ENCODE measurements at regions not wholly inside any gene's neighbourhood (a gene's known extent, or its start where the extent isn't known, plus 50 kb on each side); places are given as distances from the start of the nearest gene placed in this dataset.

DNA sequence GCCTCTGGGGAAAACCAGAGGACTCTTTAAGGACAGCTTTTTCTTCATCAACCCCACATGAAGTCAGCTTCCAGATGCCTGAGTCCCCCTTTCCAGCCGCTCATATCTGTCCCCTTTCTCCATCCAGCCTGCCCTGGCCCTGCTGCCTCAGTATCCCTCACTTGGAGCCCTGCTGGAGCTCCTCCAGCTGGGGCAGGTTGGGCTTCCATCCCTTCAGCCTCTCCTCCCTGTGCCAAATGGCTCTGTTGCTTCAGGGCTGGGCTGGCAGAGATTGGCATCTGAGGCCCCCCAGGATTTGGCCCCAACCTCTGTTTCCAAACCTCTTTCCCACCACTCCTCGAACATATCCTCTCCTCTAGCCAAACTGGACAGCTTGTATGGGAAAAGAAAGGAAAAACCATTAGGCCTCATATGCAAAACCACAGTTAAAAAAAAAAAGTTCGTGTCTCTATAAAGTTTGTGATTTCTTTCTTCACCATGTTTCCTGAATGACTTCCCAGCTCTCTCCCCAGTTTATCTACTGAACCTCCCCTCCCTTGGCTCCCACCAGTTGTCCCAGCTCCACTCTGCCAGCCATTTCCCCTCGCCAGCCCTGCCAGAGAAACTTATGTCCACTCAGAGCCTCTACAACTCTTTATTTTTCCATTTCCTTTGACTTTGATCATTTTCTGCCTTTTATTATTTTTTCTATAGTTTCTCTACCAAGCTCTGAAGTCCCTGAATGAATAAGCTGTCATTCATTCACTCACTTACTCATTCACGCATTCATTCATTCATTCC lies 217.9 kb downstream of the FOXD2 start (continued):
- TF ChIP-seq, protein P1, sequence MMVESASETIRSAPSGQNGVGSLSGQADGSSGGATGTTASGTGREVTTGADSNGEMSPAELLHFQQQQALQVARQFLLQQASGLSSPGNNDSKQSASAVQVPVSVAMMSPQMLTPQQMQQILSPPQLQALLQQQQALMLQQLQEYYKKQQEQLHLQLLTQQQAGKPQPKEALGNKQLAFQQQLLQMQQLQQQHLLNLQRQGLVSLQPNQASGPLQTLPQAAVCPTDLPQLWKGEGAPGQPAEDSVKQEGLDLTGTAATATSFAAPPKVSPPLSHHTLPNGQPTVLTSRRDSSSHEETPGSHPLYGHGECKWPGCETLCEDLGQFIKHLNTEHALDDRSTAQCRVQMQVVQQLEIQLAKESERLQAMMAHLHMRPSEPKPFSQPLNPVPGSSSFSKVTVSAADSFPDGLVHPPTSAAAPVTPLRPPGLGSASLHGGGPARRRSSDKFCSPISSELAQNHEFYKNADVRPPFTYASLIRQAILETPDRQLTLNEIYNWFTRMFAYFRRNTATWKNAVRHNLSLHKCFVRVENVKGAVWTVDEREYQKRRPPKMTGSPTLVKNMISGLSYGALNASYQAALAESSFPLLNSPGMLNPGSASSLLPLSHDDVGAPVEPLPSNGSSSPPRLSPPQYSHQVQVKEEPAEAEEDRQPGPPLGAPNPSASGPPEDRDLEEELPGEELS (CRISPR knock-in tag; IDR thresholded peaks at IDR 0.05), result no peak
- TF ChIP-seq, protein P2, sequence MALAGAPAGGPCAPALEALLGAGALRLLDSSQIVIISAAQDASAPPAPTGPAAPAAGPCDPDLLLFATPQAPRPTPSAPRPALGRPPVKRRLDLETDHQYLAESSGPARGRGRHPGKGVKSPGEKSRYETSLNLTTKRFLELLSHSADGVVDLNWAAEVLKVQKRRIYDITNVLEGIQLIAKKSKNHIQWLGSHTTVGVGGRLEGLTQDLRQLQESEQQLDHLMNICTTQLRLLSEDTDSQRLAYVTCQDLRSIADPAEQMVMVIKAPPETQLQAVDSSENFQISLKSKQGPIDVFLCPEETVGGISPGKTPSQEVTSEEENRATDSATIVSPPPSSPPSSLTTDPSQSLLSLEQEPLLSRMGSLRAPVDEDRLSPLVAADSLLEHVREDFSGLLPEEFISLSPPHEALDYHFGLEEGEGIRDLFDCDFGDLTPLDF (CRISPR knock-in tag; IDR thresholded peaks at IDR 0.05), result no peak
- TF ChIP-seq, protein P3, sequence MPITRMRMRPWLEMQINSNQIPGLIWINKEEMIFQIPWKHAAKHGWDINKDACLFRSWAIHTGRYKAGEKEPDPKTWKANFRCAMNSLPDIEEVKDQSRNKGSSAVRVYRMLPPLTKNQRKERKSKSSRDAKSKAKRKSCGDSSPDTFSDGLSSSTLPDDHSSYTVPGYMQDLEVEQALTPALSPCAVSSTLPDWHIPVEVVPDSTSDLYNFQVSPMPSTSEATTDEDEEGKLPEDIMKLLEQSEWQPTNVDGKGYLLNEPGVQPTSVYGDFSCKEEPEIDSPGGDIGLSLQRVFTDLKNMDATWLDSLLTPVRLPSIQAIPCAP (CRISPR knock-in tag; IDR thresholded peaks at IDR 0.05), result no peak
- TF ChIP-seq, protein P4, sequence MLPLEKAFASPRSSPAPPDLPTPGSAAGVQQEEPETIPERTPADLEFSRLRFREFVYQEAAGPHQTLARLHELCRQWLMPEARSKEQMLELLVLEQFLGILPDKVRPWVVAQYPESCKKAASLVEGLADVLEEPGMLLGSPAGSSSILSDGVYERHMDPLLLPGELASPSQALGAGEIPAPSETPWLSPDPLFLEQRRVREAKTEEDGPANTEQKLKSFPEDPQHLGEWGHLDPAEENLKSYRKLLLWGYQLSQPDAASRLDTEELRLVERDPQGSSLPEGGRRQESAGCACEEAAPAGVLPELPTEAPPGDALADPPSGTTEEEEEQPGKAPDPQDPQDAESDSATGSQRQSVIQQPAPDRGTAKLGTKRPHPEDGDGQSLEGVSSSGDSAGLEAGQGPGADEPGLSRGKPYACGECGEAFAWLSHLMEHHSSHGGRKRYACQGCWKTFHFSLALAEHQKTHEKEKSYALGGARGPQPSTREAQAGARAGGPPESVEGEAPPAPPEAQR (CRISPR knock-in tag; IDR thresholded peaks at IDR 0.05), result no peak

DNA sequence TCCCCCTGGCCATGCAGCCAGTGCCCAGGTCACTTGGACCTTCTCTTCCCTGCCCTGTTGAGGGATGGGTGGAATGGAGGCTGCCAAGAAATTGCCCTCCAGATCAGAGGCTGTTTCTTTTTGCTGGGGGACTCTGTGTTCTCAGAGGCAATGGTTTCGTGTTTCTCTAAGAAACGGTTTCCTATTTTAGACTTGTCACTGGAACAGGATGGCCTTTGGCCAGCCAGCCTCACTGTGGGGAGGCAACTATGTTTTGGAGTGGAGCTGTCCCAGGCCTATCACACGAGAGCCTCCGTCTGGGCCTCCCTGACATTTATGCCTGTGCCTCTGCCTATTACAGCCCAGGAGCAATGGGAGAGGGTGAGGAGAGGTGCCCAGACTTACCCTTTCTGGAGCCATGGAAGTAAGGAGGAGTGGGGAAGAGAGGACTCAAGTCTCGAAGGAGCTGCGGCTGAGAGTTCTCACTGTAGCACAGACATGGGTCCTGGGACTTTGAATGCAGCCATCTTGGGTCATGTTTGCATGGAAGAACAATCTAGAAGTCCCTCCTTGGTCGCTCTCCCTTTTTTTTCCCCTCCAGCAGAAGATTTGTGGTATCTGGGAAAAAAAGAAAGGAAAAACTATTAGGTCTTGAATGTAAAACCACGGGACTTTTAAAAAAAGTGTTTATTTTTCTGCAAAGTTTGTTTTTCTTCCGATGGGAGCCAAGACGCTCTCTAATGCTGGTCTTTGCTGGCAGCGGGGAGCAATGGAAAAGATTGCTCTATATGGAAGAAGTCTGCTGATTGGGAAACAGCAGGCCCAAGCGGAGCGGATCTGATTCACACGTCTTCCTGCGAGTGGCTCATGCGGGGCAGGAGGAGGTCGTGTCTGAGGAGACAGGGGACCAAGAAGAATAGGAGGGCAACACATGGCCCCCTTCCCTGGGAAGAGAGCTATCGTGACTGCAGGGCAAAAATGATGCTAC lies 219.2 kb downstream of the FOXD2 start:
- TF ChIP-seq, protein P5, sequence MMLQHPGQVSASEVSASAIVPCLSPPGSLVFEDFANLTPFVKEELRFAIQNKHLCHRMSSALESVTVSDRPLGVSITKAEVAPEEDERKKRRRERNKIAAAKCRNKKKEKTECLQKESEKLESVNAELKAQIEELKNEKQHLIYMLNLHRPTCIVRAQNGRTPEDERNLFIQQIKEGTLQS (CRISPR knock-in tag; conservative IDR thresholded peaks at IDR 0.05), result no peak
- TF ChIP-seq, protein P1 (CRISPR knock-in tag; IDR thresholded peaks at IDR 0.05), result no peak
- TF ChIP-seq, protein P6, sequence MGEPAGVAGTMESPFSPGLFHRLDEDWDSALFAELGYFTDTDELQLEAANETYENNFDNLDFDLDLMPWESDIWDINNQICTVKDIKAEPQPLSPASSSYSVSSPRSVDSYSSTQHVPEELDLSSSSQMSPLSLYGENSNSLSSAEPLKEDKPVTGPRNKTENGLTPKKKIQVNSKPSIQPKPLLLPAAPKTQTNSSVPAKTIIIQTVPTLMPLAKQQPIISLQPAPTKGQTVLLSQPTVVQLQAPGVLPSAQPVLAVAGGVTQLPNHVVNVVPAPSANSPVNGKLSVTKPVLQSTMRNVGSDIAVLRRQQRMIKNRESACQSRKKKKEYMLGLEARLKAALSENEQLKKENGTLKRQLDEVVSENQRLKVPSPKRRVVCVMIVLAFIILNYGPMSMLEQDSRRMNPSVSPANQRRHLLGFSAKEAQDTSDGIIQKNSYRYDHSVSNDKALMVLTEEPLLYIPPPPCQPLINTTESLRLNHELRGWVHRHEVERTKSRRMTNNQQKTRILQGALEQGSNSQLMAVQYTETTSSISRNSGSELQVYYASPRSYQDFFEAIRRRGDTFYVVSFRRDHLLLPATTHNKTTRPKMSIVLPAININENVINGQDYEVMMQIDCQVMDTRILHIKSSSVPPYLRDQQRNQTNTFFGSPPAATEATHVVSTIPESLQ (CRISPR knock-in tag; IDR thresholded peaks at IDR 0.05), result no peak
- TF ChIP-seq ZNF671 (CRISPR knock-in tag; IDR thresholded peaks at IDR 0.05) (no peak), GTF2I (CRISPR knock-in tag; conservative IDR thresholded peaks at IDR 0.05) (no peak)
- TF ChIP-seq, protein P7, sequence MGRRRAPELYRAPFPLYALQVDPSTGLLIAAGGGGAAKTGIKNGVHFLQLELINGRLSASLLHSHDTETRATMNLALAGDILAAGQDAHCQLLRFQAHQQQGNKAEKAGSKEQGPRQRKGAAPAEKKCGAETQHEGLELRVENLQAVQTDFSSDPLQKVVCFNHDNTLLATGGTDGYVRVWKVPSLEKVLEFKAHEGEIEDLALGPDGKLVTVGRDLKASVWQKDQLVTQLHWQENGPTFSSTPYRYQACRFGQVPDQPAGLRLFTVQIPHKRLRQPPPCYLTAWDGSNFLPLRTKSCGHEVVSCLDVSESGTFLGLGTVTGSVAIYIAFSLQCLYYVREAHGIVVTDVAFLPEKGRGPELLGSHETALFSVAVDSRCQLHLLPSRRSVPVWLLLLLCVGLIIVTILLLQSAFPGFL (CRISPR knock-in tag; IDR thresholded peaks at IDR 0.05; ENCODE audit: borderline replicate concordance), result no peak
- Mint-ChIP-seq H3K4me1 (peaks cover 5% of the 10 kb centered on the region; the same call in 1 of the 2 replicates), H3K27me3 (ENCODE audit: low read depth) (peaks cover 43% of the 10 kb centered on the region), H3K36me3 (no peaks in the 10 kb centered on the region), H3K9me3 (no peaks in the 10 kb centered on the region), H3K27ac (no peak overlapping the region), H3K4me3 (no peak overlapping the region)
- no peak for ATAC-seq
- ChIA-PET CTCF (no interaction called here), POLR2A (no interaction called here)
- DNase-seq (ENCODE audit: low spot score), result no peak

Data from WTC11 (cell line).